ENCODE measurements at regions not wholly inside any gene's neighbourhood (a gene's known extent, or its start where the extent isn't known, plus 50 kb on each side); places are given as distances from the start of the nearest gene placed in this dataset.

GRCh38 chr12:19778172-19778571 is 338.9 kb downstream of the AEBP2 start:
- Histone ChIP-seq H3K4me1 (no peaks in the 10 kb centered on the region), H3K27me3 (no peaks in the 10 kb centered on the region), H3K36me3 (no peaks in the 10 kb centered on the region), H3K9me3 (no peaks in the 10 kb centered on the region), H3K4me3 (no peak overlapping the region), H3K27ac (no peak overlapping the region)
- DNase-seq (ENCODE audit: extremely low spot score in 2 of 2), result no peak
- no peak for TF ChIP-seq POLR2AphosphoS5 (IDR thresholded peaks at IDR 0.05; ENCODE audit: insufficient read depth in 1 of 2, low read depth in 1 of 2)
- no peak for TF ChIP-seq CTCF (IDR thresholded peaks at IDR 0.05)
- TF ChIP-seq POLR2A (IDR thresholded peaks at IDR 0.05), result no peak
- intact Hi-C loops (cut with DNase I), result no loop called here

GRCh38 chr12:19778797-19779196 is 339.5 kb downstream of the AEBP2 start:
- H3K4me3 ChIP-seq, result no peak overlapping the region
- no peak for DNase-seq (ENCODE audit: extremely low spot score in 2 of 2)
- H3K9me3 ChIP-seq, result no peaks in the 10 kb centered on the region
- no peaks in the 10 kb centered on the region for H3K4me1 ChIP-seq
- no peaks in the 10 kb centered on the region for H3K36me3 ChIP-seq
- no peak overlapping the region for H3K27ac ChIP-seq
- no peaks in the 10 kb centered on the region for H3K27me3 ChIP-seq
- intact Hi-C loops (cut with DNase I), result no loop called here
- TF ChIP-seq POLR2AphosphoS5 (IDR thresholded peaks at IDR 0.05; ENCODE audit: insufficient read depth in 1 of 2, low read depth in 1 of 2), result no peak
- TF ChIP-seq CTCF (IDR thresholded peaks at IDR 0.05), result no peak
- TF ChIP-seq POLR2A (IDR thresholded peaks at IDR 0.05), result no peak

GRCh38 chr12:19779395-19780056 is 340.2 kb downstream of the AEBP2 start:
- no peak overlapping the region for H3K27ac ChIP-seq
- TF ChIP-seq POLR2A (IDR thresholded peaks at IDR 0.05), result no peak
- no peak for TF ChIP-seq POLR2AphosphoS5 (IDR thresholded peaks at IDR 0.05; ENCODE audit: insufficient read depth in 1 of 2, low read depth in 1 of 2)
- TF ChIP-seq CTCF (IDR thresholded peaks at IDR 0.05), result no peak
- intact Hi-C loops (cut with DNase I), result no loop called here
- H3K9me3 ChIP-seq, result no peaks in the 10 kb centered on the region
- no peaks in the 10 kb centered on the region for H3K4me1 ChIP-seq
- no peaks in the 10 kb centered on the region for H3K36me3 ChIP-seq
- H3K4me3 ChIP-seq, result no peak overlapping the region
- no peak for DNase-seq (ENCODE audit: extremely low spot score in 2 of 2)
- H3K27me3 ChIP-seq, result no peaks in the 10 kb centered on the region

- Histone ChIP-seq H3K27ac (no peak overlapping the region), H3K4me3 (no peak overlapping the region), H3K9me3 (no peaks in the 10 kb centered on the region), H3K4me1 (no peaks in the 10 kb centered on the region), H3K27me3 (no peaks in the 10 kb centered on the region), H3K36me3 (no peaks in the 10 kb centered on the region)
- intact Hi-C loops (cut with DNase I), result no loop called here
- no peak for DNase-seq (ENCODE audit: extremely low spot score in 2 of 2)
- TF ChIP-seq POLR2AphosphoS5 (IDR thresholded peaks at IDR 0.05; ENCODE audit: insufficient read depth in 1 of 2, low read depth in 1 of 2) (no peak), CTCF (IDR thresholded peaks at IDR 0.05) (no peak), POLR2A (IDR thresholded peaks at IDR 0.05) (no peak)
These were observed 341.2 kb downstream of the AEBP2 start for GRCh38 chr12:19780460-19780859.

GRCh38 chr12:19783547-19784444 is 344.5 kb downstream of the AEBP2 start:
- H3K27ac ChIP-seq, result no peak overlapping the region
- no peaks in the 10 kb centered on the region for H3K4me1 ChIP-seq
- TF ChIP-seq POLR2AphosphoS5 (IDR thresholded peaks at IDR 0.05; ENCODE audit: insufficient read depth in 1 of 2, low read depth in 1 of 2) (no peak), CTCF (IDR thresholded peaks at IDR 0.05) (no peak), POLR2A (IDR thresholded peaks at IDR 0.05) (no peak)
- intact Hi-C loops (cut with DNase I), result no loop called here
- no peaks in the 10 kb centered on the region for H3K36me3 ChIP-seq
- H3K9me3 ChIP-seq, result no peaks in the 10 kb centered on the region
- H3K27me3 ChIP-seq, result no peaks in the 10 kb centered on the region
- H3K4me3 ChIP-seq, result no peak overlapping the region
- DNase-seq (ENCODE audit: extremely low spot score in 2 of 2), result no peak
